ENCODE measurements at regions not wholly inside any gene's neighbourhood (a gene's known extent, or its start where the extent isn't known, plus 50 kb on each side); places are given as distances from the start of the nearest gene placed in this dataset.

GRCh38 chr3:31392568-31392967 is 140.2 kb upstream of the STT3B start:
- TF ChIP-seq GATA2 (IDR thresholded peaks at IDR 0.05; ENCODE audit: insufficient read depth, insufficient read length, low read depth, low read length) = no peak
- no peak for TF ChIP-seq CTCF (IDR thresholded peaks at IDR 0.05; ENCODE audit: extremely low read depth in 1 of 2, insufficient read depth in 1 of 2, low read depth in 1 of 2, low read length in 2 of 2)
- TF ChIP-seq JUN (IDR thresholded peaks at IDR 0.05; ENCODE audit: borderline replicate concordance, insufficient read depth, insufficient read length, low read depth) = no peak
- TF ChIP-seq MAX (IDR thresholded peaks at IDR 0.05; ENCODE audit: insufficient read depth, insufficient read length) = no peak
- TF ChIP-seq FOS (IDR thresholded peaks at IDR 0.05; ENCODE audit: borderline replicate concordance, insufficient read depth, low read length) = no peak
- TF ChIP-seq EZH2 (IDR thresholded peaks at IDR 0.05; ENCODE audit: borderline replicate concordance, low read depth, low read length, severe bottlenecking) = no peak
- no peak for TF ChIP-seq POLR2A (IDR thresholded peaks at IDR 0.05; ENCODE audit: low read depth, low read length)
- no peak for TF ChIP-seq MYC (IDR thresholded peaks at IDR 0.05; ENCODE audit: low read depth, low read length)
- no peak for TF ChIP-seq POLR2AphosphoS5 (IDR thresholded peaks at IDR 0.05; ENCODE audit: insufficient read depth, low read depth, low read length)

More at GRCh38 chr3:31392568-31392967, 140.2 kb upstream of the STT3B start:
- peaks cover 3 to 6% of the 10 kb centered on the region in 2 experiments for H3K27me3 ChIP-seq (ENCODE audit: control insufficient read depth in 2 of 2, insufficient read depth in 2 of 2, low read length in 2 of 2)
- H4K20me1 ChIP-seq (replicated peaks; ENCODE audit: control insufficient read depth, extremely low read depth, insufficient read depth, low read length) = no peaks in the 10 kb centered on the region
- CTCF ChIA-PET = no interaction called here
- no peak overlapping the region for H3K9ac ChIP-seq (replicated peaks; ENCODE audit: extremely low read depth, insufficient read depth, low read length)
- dilution Hi-C loops (cut with MboI; ENCODE audit: extremely low pct_ligation_motif_present, low sequenced_read_pairs) (no loop called here), intact Hi-C loops (cut with micrococcal nuclease) (no loop called here)
- no peaks in the 10 kb centered on the region for H3K79me2 ChIP-seq (ENCODE audit: control insufficient read depth, insufficient read depth, low read length)
- no peak overlapping the region for H3K27ac ChIP-seq (ENCODE audit: insufficient read depth, low read depth, low read length)
- no peak overlapping the region for H3K4me2 ChIP-seq (ENCODE audit: insufficient read depth, low read length)
- FAIRE-seq (no peak), DNase-seq (ENCODE audit: low read depth, low spot score) (no peak)
- no peak overlapping the region for H2AFZ ChIP-seq (ENCODE audit: low read depth, low read length)
- BruUV-seq (replicated peaks) = no TSS peak
- H3K4me3 ChIP-seq (replicated peaks in 1 of 3; ENCODE audit: insufficient read depth in 1 of 3, low read depth in 1 of 3, low read length in 3 of 3) = no peak overlapping the region
- POLR2A ChIA-PET = no interaction called here
- H3K4me1 ChIP-seq (ENCODE audit: control insufficient read depth, extremely low read depth, insufficient read depth, low read length) = no peaks in the 10 kb centered on the region
- H3K9me3 ChIP-seq (replicated peaks; ENCODE audit: control insufficient read depth, insufficient read depth, low read length) = no peaks in the 10 kb centered on the region
- H3K36me3 ChIP-seq (ENCODE audit: control insufficient read depth in 2 of 2, extremely low read depth in 1 of 2, insufficient read depth in 2 of 2, low read length in 2 of 2) = no peaks in the 10 kb centered on the region
- no peaks in the 10 kb centered on the region for H3K9me1 ChIP-seq (replicated peaks; ENCODE audit: control insufficient read depth, extremely low read depth, insufficient read depth, low read length)

Data from endothelial cell of umbilical vein (primary cell).